IPS-20b (cell line): ENCODE measurements at regions not wholly inside any gene's neighbourhood (a gene's known extent, or its start where the extent isn't known, plus 50 kb on each side); places are given as distances from the start of the nearest gene placed in this dataset.
A peak's percentile ranks its signal among the peaks of the same experiment; 100 is the strongest.
"Not testable (repeated sequence)": the region's sequence is repeated elsewhere in the genome, so short reads cannot be mapped to it uniquely, and the experiment has no call there.

Source experiments
- H3K27ac ChIP-seq: one replicate; pipeline ENCODE4 v1.5.1; 2013; ENCODE audit warnings: low read length
- H3K27me3 ChIP-seq: 2 replicates; pipeline ENCODE4 v1.6.1; 2013; ENCODE audit warnings: mild to moderate bottlenecking, low read length, inconsistent platforms; ENCODE audit not compliant: insufficient read depth
- H3K36me3 ChIP-seq: 2 replicates; pipeline ENCODE4 v1.6.1; 2013; ENCODE audit warnings: low read depth, mild to moderate bottlenecking, inconsistent platforms, low read length, moderate library complexity; ENCODE audit not compliant: insufficient read depth
- H3K4me1 ChIP-seq: 2 replicates; pipeline ENCODE4 v1.6.1; 2013; ENCODE audit warnings: mild to moderate bottlenecking, control low read depth, inconsistent platforms, low read length, moderate library complexity; ENCODE audit not compliant: insufficient read depth
- H3K4me3 ChIP-seq: 2 replicates; pipeline ENCODE4 v1.5.1; 2013; ENCODE audit warnings: mild to moderate bottlenecking, low read length, inconsistent platforms
- H3K9ac ChIP-seq: 2 replicates; pipeline ENCODE4 v1.6.1; 2013; ENCODE audit warnings: low read depth, mild to moderate bottlenecking, inconsistent platforms, low read length, moderate library complexity
- H3K9me3 ChIP-seq: 2 replicates; pipeline ENCODE4 v1.6.1; 2013; ENCODE audit warnings: mild to moderate bottlenecking, low read depth, low read length, inconsistent platforms; ENCODE audit not compliant: insufficient read depth

DNA sequence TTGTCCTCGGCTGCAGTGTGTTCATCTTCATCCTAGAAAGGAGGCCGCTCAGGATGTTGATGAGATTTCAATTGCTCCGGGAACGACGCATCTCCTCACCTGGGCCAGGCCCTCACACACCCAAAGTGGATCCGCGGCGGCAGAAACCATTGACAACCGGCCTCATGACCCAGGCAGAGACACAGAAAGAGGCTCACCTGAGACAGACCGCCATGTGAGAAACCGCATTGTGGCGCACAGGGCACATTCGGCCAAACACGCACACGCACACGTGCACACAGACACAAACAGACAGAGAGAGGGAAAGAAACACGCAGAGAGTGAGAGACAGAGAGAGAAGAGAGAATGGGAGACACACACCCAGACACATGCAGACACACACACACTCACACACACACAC, 3879.3 kb downstream of the SRGAP2C start:
- H3K36me3 ChIP-seq, H3K4me3 ChIP-seq: not testable (repeated sequence)

DNA sequence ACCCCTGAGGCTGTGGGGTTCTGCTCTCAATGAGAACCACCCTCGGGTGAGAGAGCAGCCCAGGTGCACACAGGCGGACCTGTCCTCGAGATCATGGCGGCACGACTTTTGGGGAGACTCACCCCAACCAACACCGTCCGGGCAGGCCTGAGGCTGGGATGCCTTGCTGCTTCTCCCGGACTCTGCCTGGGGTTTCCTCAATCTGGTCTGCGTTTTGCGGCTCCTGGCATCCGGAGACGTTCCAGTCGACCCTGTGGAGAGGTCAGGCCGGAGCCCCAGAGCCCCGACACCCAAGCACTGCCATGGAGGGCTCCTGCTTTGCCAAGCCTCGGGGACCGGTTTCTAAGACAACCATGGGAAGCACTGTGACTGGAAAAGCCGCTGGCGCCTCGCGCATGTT, 3879.7 kb downstream of the SRGAP2C start:
- Histone ChIP-seq H3K27ac (no peak overlapping the region), H3K9ac (no peak overlapping the region), H3K9me3 (peaks cover 46% of the 10 kb centered on the region), H3K27me3 (no peaks in the 10 kb centered on the region), H3K36me3 (no peaks in the 10 kb centered on the region), H3K4me3 (no peak overlapping the region), H3K4me1 (no peaks in the 10 kb centered on the region)

More for the DNA sequence above, 3879.3 kb downstream of the SRGAP2C start:
- not testable (repeated sequence) for H3K4me1 ChIP-seq, H3K27me3 ChIP-seq, H3K27ac ChIP-seq, H3K9ac ChIP-seq
- H3K9me3 ChIP-seq, result peaks cover 42% of the 10 kb centered on the region

DNA sequence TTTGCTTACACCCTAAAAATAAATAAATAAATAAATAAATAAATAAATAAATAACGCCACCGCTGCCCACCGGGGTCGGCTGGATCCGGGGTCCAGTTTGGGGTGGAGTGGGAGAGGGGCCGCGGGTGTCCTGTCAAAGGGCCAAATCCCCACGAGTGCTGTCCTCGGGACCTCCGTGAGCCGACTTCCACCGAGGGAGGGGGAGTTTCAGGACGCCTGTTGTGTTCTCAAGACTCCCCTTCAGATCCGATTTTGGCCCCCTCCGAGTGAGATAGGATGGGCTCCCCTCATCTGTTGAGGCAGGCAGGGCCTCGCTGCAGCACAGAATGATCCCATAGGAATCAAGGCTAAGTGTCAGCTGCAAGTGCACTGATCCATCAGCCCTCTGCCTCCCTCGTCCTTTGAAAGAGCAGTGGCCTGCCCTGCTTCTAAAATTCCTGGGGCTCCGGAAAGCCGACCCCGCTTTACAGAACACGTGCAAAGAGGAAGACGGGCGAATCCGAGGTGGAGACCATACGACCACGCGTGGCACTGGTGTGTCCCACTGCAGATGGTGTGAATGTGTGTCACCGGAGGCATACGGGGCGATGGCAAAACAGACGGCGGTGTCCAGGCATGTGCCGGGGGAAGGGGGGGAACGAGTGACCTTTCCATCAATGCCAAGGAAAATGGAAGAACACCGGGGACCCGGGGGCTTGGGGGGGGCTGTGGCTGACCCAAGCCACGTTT, 3880.5 kb downstream of the SRGAP2C start:
- Histone ChIP-seq H3K4me3 (no peak overlapping the region), H3K36me3 (no peaks in the 10 kb centered on the region), H3K4me1 (no peaks in the 10 kb centered on the region), H3K27me3 (no peaks in the 10 kb centered on the region), H3K27ac (no peak overlapping the region), H3K9me3 (peaks cover 54% of the 10 kb centered on the region), H3K9ac (no peak overlapping the region)

DNA sequence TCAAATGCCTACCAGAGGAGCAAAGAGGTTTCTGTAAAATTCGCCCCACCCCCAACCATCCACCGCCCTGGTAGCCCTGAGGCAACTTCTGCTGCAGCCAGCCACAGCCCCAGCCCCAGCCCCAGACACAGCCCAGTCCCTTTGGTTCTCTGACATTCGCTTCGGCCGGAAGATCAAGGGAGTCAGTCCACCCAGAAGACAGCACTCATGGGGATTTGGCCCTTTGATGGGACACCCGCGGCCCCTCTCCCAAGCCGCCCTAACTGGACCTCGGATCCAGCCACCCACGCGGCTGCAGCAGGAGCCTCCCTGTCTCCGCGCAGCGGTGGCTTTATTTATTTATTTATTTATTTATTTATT, 3881.0 kb downstream of the SRGAP2C start:
- H3K27me3 ChIP-seq, result no peaks in the 10 kb centered on the region
- no peaks in the 10 kb centered on the region for H3K36me3 ChIP-seq
- no peak overlapping the region for H3K9ac ChIP-seq
- no peaks in the 10 kb centered on the region for H3K4me1 ChIP-seq
- H3K4me3 ChIP-seq, result no peak overlapping the region
- H3K27ac ChIP-seq, result no peak overlapping the region
- H3K9me3 ChIP-seq, result peaks cover 59% of the 10 kb centered on the region

DNA sequence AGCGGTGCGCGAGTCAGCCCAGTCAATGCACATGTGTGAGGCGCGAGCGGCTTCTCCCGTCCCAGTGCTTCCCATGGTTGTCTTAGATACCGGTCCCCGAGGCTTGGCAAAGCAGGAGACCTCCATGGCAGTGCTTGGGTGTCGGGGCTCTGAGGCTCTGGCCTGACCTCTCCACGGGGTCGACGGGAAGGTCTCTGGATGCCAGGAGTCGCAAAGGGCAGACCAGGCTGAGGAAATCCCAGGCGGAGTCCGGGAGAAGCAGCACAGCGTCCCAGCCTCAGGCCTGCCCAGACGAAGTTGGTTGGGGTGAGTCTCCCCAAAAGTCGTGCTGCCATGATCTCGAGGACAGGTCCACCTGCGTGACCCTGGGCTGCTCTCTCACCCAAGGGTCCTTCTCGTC, 3881.6 kb downstream of the SRGAP2C start:
- H3K4me3 ChIP-seq, result no peak overlapping the region
- H3K27ac ChIP-seq, result no peak overlapping the region
- no peaks in the 10 kb centered on the region for H3K36me3 ChIP-seq
- H3K9me3 ChIP-seq, result peaks cover 65% of the 10 kb centered on the region
- no peaks in the 10 kb centered on the region for H3K4me1 ChIP-seq
- H3K27me3 ChIP-seq, result no peaks in the 10 kb centered on the region
- no peak overlapping the region for H3K9ac ChIP-seq

DNA sequence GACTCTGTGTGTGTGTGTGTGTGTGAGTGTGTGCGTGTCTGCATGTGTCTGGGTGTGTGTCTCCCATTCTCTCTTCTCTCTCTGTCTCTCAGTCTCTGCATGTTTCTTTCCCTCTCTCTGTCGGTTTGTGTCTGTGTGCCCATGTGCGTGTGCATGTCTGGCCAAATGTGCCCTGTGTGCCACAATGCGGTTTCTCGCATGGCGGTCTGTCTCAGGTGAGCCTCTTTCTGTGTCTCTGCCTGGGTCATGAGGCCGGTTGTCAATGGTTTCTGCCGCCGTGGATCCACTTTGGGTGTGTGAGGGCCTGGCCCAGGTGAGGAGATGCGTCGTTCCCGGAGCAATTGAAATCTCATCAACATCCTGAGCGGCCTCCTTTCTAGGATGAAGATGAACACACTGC, 3882.1 kb downstream of the SRGAP2C start:
- H3K9ac ChIP-seq, H3K36me3 ChIP-seq, H3K4me3 ChIP-seq, H3K27me3 ChIP-seq, H3K4me1 ChIP-seq, H3K27ac ChIP-seq: not testable (repeated sequence)
- H3K9me3 ChIP-seq, result peaks cover 70% of the 10 kb centered on the region

DNA sequence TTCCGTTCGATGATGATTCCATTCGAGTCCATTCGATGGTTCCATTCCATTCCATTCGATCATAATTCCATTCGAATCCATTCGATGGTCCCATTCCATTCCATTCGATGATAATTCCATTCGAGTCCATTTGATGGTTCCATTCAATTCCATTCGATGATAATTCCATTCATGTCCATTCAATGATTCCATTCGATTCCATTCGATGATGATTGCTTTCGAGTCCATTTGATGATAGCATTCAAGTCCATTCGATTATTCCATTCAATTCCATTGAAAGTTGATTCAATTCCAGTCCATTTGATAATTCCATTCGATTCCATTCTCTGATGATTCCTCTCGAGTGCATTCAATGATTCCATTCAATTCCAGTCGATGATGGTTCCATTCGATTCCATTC, 3895.3 kb downstream of the SRGAP2C start:
- no peak overlapping the region for H3K9ac ChIP-seq
- no peaks in the 10 kb centered on the region for H3K4me1 ChIP-seq
- no peak overlapping the region for H3K27ac ChIP-seq
- H3K9me3 ChIP-seq, result peaks cover 79% of the 10 kb centered on the region
- no peaks in the 10 kb centered on the region for H3K36me3 ChIP-seq
- no peaks in the 10 kb centered on the region for H3K27me3 ChIP-seq
- H3K4me3 ChIP-seq, result peak overlapping the region; percentile 8; the same call in 1 of the 2 replicates

DNA sequence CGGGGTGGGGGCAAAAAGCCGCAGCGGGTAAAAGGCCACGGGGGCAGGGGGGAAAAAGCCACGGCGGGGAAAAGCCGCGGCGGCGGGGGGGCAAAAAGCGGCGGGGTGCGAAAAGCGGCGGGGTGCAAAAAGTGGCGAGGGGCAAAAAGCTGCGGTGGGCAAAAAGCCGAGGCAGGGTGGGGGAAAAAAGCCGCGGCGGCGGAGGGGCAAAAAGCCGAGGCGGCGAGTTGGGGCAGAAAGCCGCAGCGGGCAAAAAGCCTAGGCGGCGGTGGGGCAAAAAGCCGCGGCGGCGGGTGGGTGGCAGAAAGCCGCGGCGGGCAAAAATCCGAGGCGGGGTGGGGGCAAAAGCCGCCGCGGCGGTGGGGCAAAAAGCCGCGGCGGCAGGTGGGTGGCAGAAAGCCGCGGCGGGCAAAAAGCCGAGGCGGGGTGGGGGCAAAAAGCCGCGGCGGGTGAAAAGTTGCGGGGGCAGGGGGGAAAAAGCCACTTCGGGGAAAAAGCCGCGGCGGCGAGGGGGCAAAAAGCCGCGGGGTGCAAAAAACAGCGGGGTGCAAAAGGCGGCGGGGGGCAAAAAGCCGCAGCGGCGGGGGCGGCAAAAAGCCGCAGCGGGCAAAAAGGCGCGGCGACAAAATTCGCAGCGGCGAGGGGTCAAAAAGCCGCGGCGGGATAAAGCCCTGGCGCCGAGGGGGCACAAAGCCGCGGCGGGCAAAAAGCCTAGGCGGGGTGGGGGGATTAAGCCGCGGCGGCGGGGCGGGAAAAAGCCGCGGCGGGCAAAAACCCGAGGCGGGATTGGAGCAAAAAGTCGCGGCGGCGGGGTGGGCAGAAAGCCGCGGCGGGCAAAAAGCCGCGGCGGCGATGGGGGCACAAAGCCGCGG, 3901.2 kb downstream of the SRGAP2C start:
- Histone ChIP-seq H3K4me1 (no peaks in the 10 kb centered on the region), H3K4me3 (no peak overlapping the region), H3K9ac (no peak overlapping the region), H3K9me3 (peaks cover 45% of the 10 kb centered on the region), H3K36me3 (no peaks in the 10 kb centered on the region), H3K27me3 (no peaks in the 10 kb centered on the region), H3K27ac (no peak overlapping the region)

DNA sequence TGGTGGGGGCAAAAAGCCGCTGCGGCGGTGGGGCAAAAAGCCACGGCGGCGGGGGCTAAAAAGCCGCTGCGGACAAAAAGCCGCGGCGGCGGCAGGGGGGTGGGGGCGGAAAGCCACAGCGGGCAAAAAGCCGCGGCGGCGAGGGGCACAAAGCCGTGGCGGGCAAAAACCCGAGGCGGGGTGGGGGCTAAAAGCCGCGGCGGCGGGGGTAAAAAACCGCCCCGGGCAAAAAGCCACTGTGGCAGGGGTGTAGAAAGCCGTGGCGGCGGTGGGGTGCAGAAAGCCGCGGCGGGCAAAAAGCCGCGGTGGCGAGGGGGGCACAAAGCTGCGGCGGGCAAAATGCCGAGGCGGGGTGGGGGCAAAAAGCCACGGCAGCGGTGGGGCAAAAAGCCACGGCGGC, 3901.8 kb downstream of the SRGAP2C start:
- Histone ChIP-seq H3K36me3 (no peaks in the 10 kb centered on the region), H3K4me3 (no peak overlapping the region), H3K9me3 (peaks cover 38% of the 10 kb centered on the region), H3K4me1 (no peaks in the 10 kb centered on the region), H3K27me3 (no peaks in the 10 kb centered on the region), H3K9ac (no peak overlapping the region), H3K27ac (no peak overlapping the region)

DNA sequence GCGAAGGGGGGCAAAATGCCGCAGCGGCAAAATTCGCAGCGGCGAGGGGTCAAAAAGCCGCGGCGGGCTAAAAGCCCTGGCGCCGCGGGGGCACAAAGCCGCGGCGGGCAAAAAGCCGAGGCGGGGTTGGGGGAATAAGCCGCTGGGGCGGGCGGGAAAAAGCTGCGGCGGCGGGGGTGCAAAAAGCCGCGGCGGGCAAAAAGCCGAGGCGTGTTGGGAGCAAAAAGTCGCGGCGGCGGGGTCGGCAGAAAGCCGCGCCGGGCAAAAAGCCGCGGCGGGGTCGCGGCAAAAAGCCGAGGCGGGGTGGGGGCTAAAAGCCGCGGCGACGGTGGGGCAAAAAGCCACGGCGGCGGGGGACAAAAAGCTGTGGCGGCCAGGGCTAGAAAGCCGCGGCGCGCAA, 3902.5 kb downstream of the SRGAP2C start:
- Histone ChIP-seq H3K9me3 (peaks cover 32% of the 10 kb centered on the region), H3K27ac (no peak overlapping the region), H3K4me3 (no peak overlapping the region), H3K36me3 (no peaks in the 10 kb centered on the region), H3K4me1 (no peaks in the 10 kb centered on the region), H3K9ac (no peak overlapping the region), H3K27me3 (no peaks in the 10 kb centered on the region)

DNA sequence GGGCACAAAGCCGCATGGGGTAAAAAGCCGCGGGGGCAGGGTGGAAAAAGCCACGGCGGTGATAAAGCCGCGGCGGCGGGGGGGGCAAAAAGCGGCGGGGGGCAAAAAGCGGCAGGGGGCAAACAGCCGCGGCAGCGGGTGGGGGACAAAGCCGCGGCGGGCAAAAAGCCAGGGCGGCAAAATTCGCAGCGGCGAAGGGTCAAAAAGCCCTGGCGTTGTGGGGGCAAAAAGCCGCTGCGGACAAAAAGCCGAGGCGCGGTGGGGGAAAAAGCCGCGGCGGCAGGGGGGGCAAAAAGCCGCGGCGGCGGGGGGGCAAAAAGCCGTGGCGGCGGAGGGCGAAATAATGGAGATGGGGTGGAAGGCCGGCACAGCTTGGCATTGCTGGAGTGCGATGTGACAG, 3902.9 kb downstream of the SRGAP2C start:
- no peaks in the 10 kb centered on the region for H3K4me1 ChIP-seq
- H3K36me3 ChIP-seq, result no peaks in the 10 kb centered on the region
- no peak overlapping the region for H3K9ac ChIP-seq
- peaks cover 27% of the 10 kb centered on the region for H3K9me3 ChIP-seq
- H3K4me3 ChIP-seq, result no peak overlapping the region
- H3K27me3 ChIP-seq, result no peaks in the 10 kb centered on the region
- H3K27ac ChIP-seq, result no peak overlapping the region
